ENCODE measurements at regions not wholly inside any gene's neighbourhood (a gene's known extent, or its start where the extent isn't known, plus 50 kb on each side); places are given as distances from the start of the nearest gene placed in this dataset.

- Histone ChIP-seq H3K79me1 (replicated peaks; ENCODE audit: low read length, poor library complexity, severe bottlenecking) (no peaks in the 10 kb centered on the region), H2AK5ac (ENCODE audit: low read length, severe bottlenecking) (no peak overlapping the region), H3K18ac (ENCODE audit: low read depth in 1 of 2, low read length in 2 of 2) (no peak overlapping the region), H3K23ac (ENCODE audit: low read length in 2 of 2) (no peak overlapping the region), H3K14ac (ENCODE audit: low read length in 2 of 2) (no peak overlapping the region), H2AFZ (ENCODE audit: low read depth, low read length) (no peak overlapping the region), H4K91ac (ENCODE audit: low read length) (no peak overlapping the region), H3K4ac (ENCODE audit: low read depth in 1 of 2, low read length in 2 of 2) (no peak overlapping the region), H2BK120ac (ENCODE audit: low read depth, low read length) (no peak overlapping the region), H3K4me1 (ENCODE audit: control insufficient read depth, insufficient read depth, low read depth, low read length) (no peaks in the 10 kb centered on the region), H4K8ac (ENCODE audit: low read length) (no peak overlapping the region), H3K27ac (ENCODE audit: low read length, poor library complexity, severe bottlenecking) (no peak overlapping the region), H2BK5ac (ENCODE audit: low read depth, low read length, poor library complexity, severe bottlenecking) (no peak overlapping the region), H3K9ac (ENCODE audit: low read length) (no peak overlapping the region), H3K36me3 (ENCODE audit: control insufficient read depth in 1 of 2, insufficient read depth in 2 of 2, low read depth in 1 of 2, low read length in 2 of 2) (no peaks in the 10 kb centered on the region), H3K4me3 (ENCODE audit: insufficient read depth in 1 of 2, low read depth in 1 of 2, low read length in 2 of 2) (no peak overlapping the region), H2BK15ac (ENCODE audit: low read depth, poor library complexity, severe bottlenecking) (no peak overlapping the region), H3K9me3 (ENCODE audit: control insufficient read depth, low read length) (peaks cover 5% of the 10 kb centered on the region), H3K27me3 (ENCODE audit: control insufficient read depth in 1 of 2, insufficient read depth in 1 of 2, low read length in 2 of 2) (no peaks in the 10 kb centered on the region), H2BK12ac (ENCODE audit: low read length in 2 of 2) (no peak overlapping the region), H3K4me2 (ENCODE audit: low read length, poor library complexity, severe bottlenecking) (no peak overlapping the region)
- no peak for DNase-seq
- WGBS, result 100% methylated on average over 1 of the region's 1 CpG
These were observed 1495.3 kb downstream of the SI start for GRCh38 chr3:163582967-163583366.

- H3K4me3 ChIP-seq (ENCODE audit: insufficient read depth in 1 of 2, low read depth in 1 of 2, low read length in 2 of 2), result no peak overlapping the region
- no peak overlapping the region for H2BK120ac ChIP-seq (ENCODE audit: low read depth, low read length)
- no peaks in the 10 kb centered on the region for H3K27me3 ChIP-seq (ENCODE audit: control insufficient read depth in 1 of 2, insufficient read depth in 1 of 2, low read length in 2 of 2)
- no peaks in the 10 kb centered on the region for H3K79me1 ChIP-seq (replicated peaks; ENCODE audit: low read length, poor library complexity, severe bottlenecking)
- H3K4me2 ChIP-seq (ENCODE audit: low read length, poor library complexity, severe bottlenecking), result no peak overlapping the region
- DNase-seq, result no peak
- H3K18ac ChIP-seq (ENCODE audit: low read depth in 1 of 2, low read length in 2 of 2), result no peak overlapping the region
- H3K4ac ChIP-seq (ENCODE audit: low read depth in 1 of 2, low read length in 2 of 2), result no peak overlapping the region
- WGBS, result 94% methylated on average over 3 of the region's 3 CpGs
- H2AK5ac ChIP-seq (ENCODE audit: low read length, severe bottlenecking), result no peak overlapping the region
- H3K9me3 ChIP-seq (ENCODE audit: control insufficient read depth, low read length), result no peaks in the 10 kb centered on the region
- H2BK15ac ChIP-seq (ENCODE audit: low read depth, poor library complexity, severe bottlenecking), result no peak overlapping the region
- no peaks in the 10 kb centered on the region for H3K36me3 ChIP-seq (ENCODE audit: control insufficient read depth in 1 of 2, insufficient read depth in 2 of 2, low read depth in 1 of 2, low read length in 2 of 2)
- H3K23ac ChIP-seq (ENCODE audit: low read length in 2 of 2), result no peak overlapping the region
- H2AFZ ChIP-seq (ENCODE audit: low read depth, low read length), result no peak overlapping the region
- H3K9ac ChIP-seq (ENCODE audit: low read length), result no peak overlapping the region
- no peaks in the 10 kb centered on the region for H3K4me1 ChIP-seq (ENCODE audit: control insufficient read depth, insufficient read depth, low read depth, low read length)
- no peak overlapping the region for H4K91ac ChIP-seq (ENCODE audit: low read length)
- H3K14ac ChIP-seq (ENCODE audit: low read length in 2 of 2), result no peak overlapping the region
- H4K8ac ChIP-seq (ENCODE audit: low read length), result no peak overlapping the region
- no peak overlapping the region for H2BK5ac ChIP-seq (ENCODE audit: low read depth, low read length, poor library complexity, severe bottlenecking)
- no peak overlapping the region for H2BK12ac ChIP-seq (ENCODE audit: low read length in 2 of 2)
- no peak overlapping the region for H3K27ac ChIP-seq (ENCODE audit: low read length, poor library complexity, severe bottlenecking)
These were observed 1501.0 kb downstream of the SI start for GRCh38 chr3:163577271-163577670.

- H3K27ac ChIP-seq (ENCODE audit: low read length, poor library complexity, severe bottlenecking), result no peak overlapping the region
- H3K9me3 ChIP-seq (ENCODE audit: control insufficient read depth, low read length), result no peaks in the 10 kb centered on the region
- H2BK15ac ChIP-seq (ENCODE audit: low read depth, poor library complexity, severe bottlenecking), result no peak overlapping the region
- no peak overlapping the region for H3K4ac ChIP-seq (ENCODE audit: low read depth in 1 of 2, low read length in 2 of 2)
- no peak overlapping the region for H3K23ac ChIP-seq (ENCODE audit: low read length in 2 of 2)
- H3K4me3 ChIP-seq (ENCODE audit: insufficient read depth in 1 of 2, low read depth in 1 of 2, low read length in 2 of 2), result no peak overlapping the region
- H2BK120ac ChIP-seq (ENCODE audit: low read depth, low read length), result no peak overlapping the region
- H4K8ac ChIP-seq (ENCODE audit: low read length), result no peak overlapping the region
- H2AFZ ChIP-seq (ENCODE audit: low read depth, low read length), result no peak overlapping the region
- H3K4me1 ChIP-seq (ENCODE audit: control insufficient read depth, insufficient read depth, low read depth, low read length), result no peaks in the 10 kb centered on the region
- no peak for DNase-seq
- no peak overlapping the region for H2BK5ac ChIP-seq (ENCODE audit: low read depth, low read length, poor library complexity, severe bottlenecking)
- WGBS, result no CpG with 5 or more reads among the region's 1 CpG
- no peak overlapping the region for H3K9ac ChIP-seq (ENCODE audit: low read length)
- H3K79me1 ChIP-seq (replicated peaks; ENCODE audit: low read length, poor library complexity, severe bottlenecking), result no peaks in the 10 kb centered on the region
- H3K14ac ChIP-seq (ENCODE audit: low read length in 2 of 2), result no peak overlapping the region
- H2AK5ac ChIP-seq (ENCODE audit: low read length, severe bottlenecking), result no peak overlapping the region
- H3K4me2 ChIP-seq (ENCODE audit: low read length, poor library complexity, severe bottlenecking), result no peak overlapping the region
- H3K18ac ChIP-seq (ENCODE audit: low read depth in 1 of 2, low read length in 2 of 2), result no peak overlapping the region
- no peak overlapping the region for H4K91ac ChIP-seq (ENCODE audit: low read length)
- H3K27me3 ChIP-seq (ENCODE audit: control insufficient read depth in 1 of 2, insufficient read depth in 1 of 2, low read length in 2 of 2), result no peaks in the 10 kb centered on the region
- no peak overlapping the region for H2BK12ac ChIP-seq (ENCODE audit: low read length in 2 of 2)
- no peaks in the 10 kb centered on the region for H3K36me3 ChIP-seq (ENCODE audit: control insufficient read depth in 1 of 2, insufficient read depth in 2 of 2, low read depth in 1 of 2, low read length in 2 of 2)
These were observed 1502.0 kb downstream of the SI start for GRCh38 chr3:163576314-163576713.

DNA sequence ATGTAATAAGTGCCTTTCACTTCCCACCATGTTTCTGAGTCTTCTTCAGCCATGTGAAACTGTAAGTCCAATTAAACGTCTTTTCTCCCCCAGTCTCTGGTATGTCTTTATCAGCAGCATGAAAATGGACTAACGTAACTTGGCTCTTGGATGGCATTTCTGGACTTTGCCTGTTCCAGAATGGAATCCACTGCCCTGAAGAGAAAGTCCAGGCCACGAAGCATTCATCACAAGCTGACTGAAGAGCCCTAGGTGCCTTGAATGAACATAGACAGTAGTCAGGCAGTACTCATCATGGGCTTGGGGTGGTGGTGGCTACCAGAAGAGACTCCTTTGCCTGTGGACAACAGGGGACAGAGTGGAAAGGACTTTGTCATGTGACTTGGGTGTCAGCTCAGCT lies 1505.0 kb downstream of the SI start:
- Histone ChIP-seq H3K4ac (ENCODE audit: low read depth in 1 of 2, low read length in 2 of 2) (no peak overlapping the region), H3K27ac (ENCODE audit: low read length, poor library complexity, severe bottlenecking) (no peak overlapping the region), H3K4me1 (ENCODE audit: control insufficient read depth, insufficient read depth, low read depth, low read length) (no peaks in the 10 kb centered on the region), H2BK5ac (ENCODE audit: low read depth, low read length, poor library complexity, severe bottlenecking) (no peak overlapping the region), H4K8ac (ENCODE audit: low read length) (no peak overlapping the region), H3K79me1 (replicated peaks; ENCODE audit: low read length, poor library complexity, severe bottlenecking) (no peaks in the 10 kb centered on the region), H3K4me2 (ENCODE audit: low read length, poor library complexity, severe bottlenecking) (no peak overlapping the region), H2BK15ac (ENCODE audit: low read depth, poor library complexity, severe bottlenecking) (no peak overlapping the region), H3K18ac (ENCODE audit: low read depth in 1 of 2, low read length in 2 of 2) (no peak overlapping the region), H2BK120ac (ENCODE audit: low read depth, low read length) (no peak overlapping the region), H4K91ac (ENCODE audit: low read length) (no peak overlapping the region), H3K27me3 (ENCODE audit: control insufficient read depth in 1 of 2, insufficient read depth in 1 of 2, low read length in 2 of 2) (no peaks in the 10 kb centered on the region), H2AK5ac (ENCODE audit: low read length, severe bottlenecking) (no peak overlapping the region), H3K9ac (ENCODE audit: low read length) (no peak overlapping the region), H2BK12ac (ENCODE audit: low read length in 2 of 2) (no peak overlapping the region), H3K36me3 (ENCODE audit: control insufficient read depth in 1 of 2, insufficient read depth in 2 of 2, low read depth in 1 of 2, low read length in 2 of 2) (no peaks in the 10 kb centered on the region), H2AFZ (ENCODE audit: low read depth, low read length) (no peak overlapping the region), H3K9me3 (ENCODE audit: control insufficient read depth, low read length) (peaks cover 5% of the 10 kb centered on the region), H3K23ac (ENCODE audit: low read length in 2 of 2) (no peak overlapping the region), H3K4me3 (ENCODE audit: insufficient read depth in 1 of 2, low read depth in 1 of 2, low read length in 2 of 2) (no peak overlapping the region), H3K14ac (ENCODE audit: low read length in 2 of 2) (no peak overlapping the region)
- DNase-seq, result no peak
- 83% methylated on average over 3 of the region's 3 CpGs for WGBS

Data from mesenchymal stem cell (in vitro differentiated cells and primary cell).